KBM-7 (cell line): ENCODE measurements at regions not wholly inside any gene's neighbourhood (a gene's known extent, or its start where the extent isn't known, plus 50 kb on each side); places are given as distances from the start of the nearest gene placed in this dataset.
"Not testable (repeated sequence)": the region's sequence is repeated elsewhere in the genome, so short reads cannot be mapped to it uniquely, and the experiment has no call there.

Experiments
- DNase-seq: peaks from one replicate; pipeline ENCODE4 v3.0.0-alpha.2; 2015
- in situ Hi-C: fragments of 300-500 bp; cut with MboI; formaldehyde crosslinking; loops from 2 replicates; pipeline ENCODE4 v1.14.3; 2020; ENCODE audit warnings: low sequenced_read_pairs, low pct_unique_long_range_greater_than_20kb, mixed read lengths

DNA sequence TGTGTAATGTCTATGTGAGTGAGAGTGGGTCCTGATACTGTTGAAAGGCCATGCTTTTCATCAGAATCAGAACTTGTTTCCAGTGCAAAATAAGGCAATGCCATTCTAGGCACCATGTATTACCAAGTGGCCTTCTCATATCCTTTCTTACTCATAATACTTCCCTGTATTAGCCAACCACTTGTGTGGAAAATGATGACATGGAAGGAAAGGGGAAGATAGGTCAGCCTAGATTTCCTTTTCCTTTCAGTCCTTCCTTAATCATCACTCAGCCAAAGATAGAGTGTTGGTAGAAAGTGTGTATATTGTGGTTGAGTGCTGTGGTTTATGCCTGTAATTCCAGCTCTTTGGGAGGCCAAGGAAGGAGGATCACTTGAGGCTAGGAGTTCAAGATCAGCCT, 158.6 kb upstream of the PREP start:
- in situ Hi-C loops: no loop called here
- no peak for DNase-seq

DNA sequence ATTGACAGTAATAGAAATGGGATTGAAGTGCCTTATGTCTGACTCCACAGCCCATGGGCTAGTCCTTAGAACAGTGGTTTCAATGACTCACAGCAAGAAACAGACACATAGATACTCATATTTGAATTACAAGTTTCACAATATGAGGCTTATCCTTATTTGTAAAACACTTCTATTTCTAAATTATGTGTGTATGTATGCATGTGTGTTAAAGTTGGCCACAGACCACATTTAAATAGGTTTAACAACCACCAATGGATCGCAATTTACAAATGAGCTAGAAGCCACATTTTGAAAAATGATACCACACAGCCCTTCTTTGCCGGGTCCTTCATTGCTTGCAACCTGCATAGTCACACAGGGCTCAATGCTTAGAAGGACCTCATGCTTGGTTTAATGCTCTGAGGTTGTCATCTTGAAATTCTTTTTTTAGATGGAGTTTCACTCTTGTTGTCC, 157.8 kb upstream of the PREP start:
- no peak for DNase-seq

DNA sequence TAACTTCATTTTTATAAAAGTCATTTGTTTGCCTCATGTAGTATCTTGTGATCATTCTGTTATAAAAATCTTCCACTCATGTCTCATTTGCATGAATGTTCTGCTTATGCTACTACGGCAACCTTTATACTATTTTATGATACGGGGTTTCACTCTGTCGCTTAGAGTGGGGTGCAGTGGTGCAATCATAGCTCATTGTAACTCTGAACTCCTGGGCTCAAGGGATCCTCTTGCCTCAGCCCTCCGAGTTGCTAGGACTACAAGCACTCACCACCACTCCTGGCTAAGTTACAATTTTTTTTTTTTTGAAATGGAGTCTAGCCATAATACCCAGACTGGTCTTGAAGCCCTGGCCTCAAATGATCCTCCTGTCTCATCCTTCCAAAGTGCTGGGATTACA, 154.4 kb upstream of the PREP start:
- in situ Hi-C loops: no loop called here
- DNase-seq: no peak

More for the DNA sequence above, 157.8 kb upstream of the PREP start:
- in situ Hi-C loops: no loop called here

DNA sequence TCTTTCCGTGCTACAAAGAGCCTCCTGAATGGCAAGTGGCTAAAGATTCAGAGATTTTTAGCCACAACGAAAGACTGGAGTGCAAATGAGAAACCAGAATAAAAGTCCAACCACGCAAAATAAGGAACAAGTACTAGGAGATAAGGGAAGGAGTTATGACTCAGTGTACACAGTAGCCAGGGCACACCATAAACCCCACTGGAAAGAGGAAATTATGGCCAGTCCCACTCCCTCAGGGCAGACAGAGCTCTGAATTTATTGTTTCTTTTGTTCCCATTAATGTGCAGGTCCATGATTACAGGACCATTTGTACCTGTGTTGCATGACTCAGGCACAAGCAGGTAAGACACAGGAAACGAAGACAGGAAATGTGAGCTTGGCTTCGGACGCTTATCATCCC, 150.3 kb upstream of the PREP start:
- in situ Hi-C loops: no loop called here
- DNase-seq: peak; percentile 58

DNA sequence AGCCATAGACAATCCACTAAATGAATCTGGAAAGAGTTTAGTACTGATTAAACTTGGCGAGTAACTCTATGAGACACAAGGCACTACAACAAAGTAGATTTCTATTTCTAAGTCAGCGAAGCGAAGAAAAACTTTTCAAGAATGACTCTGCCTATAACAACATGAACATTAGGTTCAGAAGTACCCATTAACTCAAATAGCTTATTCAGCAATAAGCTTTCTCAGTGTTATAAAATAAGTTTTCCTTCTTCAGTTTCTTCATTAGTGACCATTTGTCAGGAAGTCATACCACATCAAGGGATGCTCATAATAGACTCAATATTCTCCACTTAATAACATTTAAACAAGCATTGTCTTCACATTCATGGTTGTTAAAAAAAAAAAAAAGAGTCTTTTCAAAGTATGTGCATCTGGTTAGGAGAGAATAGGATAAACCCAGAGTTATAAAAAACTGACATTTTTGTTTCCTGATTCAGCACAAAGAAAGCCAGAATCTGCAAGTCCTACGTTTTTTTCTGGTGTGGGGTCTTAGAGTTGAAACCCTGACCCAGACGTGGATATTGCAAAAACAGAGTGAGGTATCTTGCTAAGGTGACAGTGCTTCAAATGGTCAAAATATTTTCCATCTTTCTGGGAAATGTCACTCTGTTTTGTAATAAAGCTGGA, 148.2 kb upstream of the PREP start:
- DNase-seq: no peak
- in situ Hi-C loops: no loop called here

DNA sequence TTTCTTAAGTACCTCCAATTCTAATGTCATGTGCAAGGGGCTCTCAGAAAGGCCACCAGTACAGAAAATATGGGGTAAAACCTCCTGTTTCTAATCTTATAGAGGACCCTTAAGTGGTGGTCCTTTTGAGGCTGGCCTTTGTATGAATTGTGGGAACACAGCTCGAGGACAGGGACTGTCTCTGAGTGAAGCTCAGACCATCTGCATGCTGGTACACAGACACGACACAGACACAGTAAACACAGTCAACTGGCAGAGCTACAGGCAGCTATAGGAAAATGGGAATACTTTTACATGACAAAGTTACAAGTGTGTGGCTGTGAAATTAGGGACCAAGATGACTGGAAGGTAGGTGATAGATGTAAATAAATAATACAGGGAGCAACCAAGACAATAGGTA, 143.9 kb upstream of the PREP start:
- DNase-seq: no peak
- in situ Hi-C loops: no loop called here

DNA sequence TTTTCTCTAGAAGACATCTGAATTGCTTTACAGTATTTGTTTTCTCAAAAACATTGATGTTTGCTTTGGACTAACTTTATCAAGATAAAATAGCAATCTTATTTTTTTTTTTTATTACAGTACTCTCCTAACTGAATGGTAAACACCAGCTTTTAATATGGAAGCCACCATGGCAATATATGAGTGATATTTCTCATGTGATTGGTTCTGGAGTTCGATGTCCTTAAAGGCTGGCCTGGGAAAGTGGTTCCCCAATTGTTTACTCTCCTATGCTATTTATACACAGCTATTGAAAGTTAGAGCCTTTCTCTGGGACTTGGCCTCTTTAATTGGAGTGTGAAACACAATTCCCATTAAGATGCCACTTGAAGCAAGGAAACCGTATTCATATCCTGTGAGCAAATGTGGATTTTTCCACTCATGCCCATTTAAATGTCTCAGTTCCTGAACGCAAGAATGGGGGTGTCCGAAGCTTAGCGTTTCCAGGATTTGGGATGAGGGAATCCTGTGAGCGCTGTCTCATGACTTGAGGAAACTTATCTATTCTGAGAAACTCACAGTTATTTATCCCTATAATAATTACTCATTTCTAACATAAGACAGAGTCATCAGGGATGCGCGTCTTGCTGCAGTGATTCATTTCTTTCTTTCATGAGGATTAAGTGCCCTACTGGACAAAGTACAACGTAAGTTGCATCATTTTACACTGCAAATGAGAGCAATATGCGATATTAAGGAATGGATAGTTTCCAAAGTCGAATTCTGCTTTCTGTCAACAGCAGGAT, 143.3 kb upstream of the PREP start:
- no peak for DNase-seq
- in situ Hi-C loops: no loop called here

DNA sequence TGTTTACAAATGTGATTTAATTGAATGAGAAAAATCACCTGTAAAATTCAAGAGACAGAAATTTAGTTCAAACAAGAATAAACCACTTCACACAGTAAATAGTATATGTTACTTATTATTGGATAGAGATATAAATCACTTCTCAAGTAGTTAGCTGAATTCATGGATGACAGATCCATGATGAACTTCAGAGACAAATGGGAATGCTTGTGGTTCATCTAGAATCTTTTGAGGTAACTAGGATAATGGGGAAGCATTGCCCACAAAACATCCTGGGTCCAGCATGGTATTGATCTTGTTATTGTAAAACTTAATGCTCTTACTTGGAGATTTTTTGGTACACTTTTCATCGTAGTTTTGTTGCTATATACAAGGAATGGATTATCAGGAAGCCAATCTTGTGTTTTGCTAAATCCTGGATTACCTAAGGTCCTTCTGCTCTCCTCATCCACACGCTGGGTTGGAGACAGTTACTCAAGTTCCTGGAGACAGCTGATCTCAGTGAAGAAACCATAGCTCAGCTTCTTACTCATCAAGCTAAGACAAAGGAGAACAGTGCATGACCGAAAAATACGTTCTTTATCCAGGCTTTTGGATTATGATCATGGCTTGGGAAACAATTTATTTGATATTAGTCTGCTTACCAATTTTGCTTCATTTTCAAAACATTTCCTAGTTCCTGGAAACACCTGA, 142.5 kb upstream of the PREP start:
- in situ Hi-C loops: no loop called here

DNA sequence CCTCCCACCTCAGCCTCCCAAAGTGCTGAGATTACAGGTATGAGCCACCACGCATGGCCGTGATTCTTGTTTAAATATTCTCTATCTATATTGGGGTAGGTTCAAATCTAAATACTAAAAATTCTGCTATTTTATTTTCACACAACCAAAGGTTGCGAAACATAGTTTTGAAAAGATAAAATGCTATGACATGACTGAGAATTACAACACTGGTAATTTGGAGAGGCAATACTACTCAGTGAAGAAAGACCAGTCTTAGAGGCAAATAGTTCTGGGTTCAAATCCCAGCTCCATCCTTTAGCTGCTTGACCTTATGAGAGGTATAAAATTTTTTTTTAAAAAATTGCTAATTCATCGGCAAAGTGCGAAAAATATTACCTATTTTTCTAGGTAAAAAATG, 137.0 kb upstream of the PREP start:
- in situ Hi-C loops: no loop called here
- no peak for DNase-seq

More for the DNA sequence above, 142.5 kb upstream of the PREP start:
- no peak for DNase-seq

DNA sequence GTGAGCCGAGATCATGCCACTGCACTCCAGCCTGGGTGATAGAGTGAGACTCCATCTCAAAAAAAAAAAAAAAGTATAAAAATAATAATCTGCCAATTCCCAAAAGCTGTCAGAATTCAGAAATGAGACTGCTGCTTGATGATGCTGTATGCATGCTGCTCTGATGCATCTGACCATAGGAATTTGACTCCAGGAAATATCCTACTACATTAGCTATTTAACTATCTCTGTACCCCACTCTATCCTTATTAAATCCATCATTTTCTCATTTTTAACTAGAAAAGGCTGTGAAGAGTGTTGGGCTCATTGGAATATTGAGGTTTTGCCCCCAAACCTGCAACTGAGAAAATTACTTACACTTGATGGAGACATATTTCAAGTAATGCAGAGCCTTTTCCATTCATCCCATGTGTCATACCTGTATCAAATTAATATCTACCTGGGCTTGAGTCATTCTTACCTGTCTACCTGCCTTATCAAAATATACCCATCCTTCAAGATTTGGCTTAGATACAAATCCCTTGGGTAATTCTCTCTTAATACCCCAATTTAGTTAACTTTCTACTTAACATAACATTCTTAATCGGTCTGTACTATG, 135.2 kb upstream of the PREP start:
- in situ Hi-C loops: no loop called here
- DNase-seq: no peak

DNA sequence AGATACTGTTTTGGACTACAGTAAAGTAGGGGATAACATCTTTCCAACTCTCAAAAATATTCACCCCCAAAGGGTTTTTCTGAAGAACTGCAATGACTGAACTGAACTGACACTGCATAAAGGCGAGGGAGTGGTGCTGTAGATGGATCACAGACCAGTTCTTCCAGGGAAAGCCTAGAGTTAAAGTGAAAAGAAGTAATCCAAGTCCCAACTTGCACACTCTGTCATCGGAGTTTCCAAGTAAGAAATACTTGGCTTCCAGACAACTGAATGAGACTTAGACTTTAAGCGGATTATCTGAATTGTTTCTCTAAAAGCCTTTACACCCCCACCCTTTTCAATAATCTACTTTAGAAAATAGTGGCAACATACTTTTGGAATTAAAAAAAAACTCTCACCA, 134.1 kb upstream of the PREP start:
- no peak for DNase-seq
- in situ Hi-C loops: no loop called here

DNA sequence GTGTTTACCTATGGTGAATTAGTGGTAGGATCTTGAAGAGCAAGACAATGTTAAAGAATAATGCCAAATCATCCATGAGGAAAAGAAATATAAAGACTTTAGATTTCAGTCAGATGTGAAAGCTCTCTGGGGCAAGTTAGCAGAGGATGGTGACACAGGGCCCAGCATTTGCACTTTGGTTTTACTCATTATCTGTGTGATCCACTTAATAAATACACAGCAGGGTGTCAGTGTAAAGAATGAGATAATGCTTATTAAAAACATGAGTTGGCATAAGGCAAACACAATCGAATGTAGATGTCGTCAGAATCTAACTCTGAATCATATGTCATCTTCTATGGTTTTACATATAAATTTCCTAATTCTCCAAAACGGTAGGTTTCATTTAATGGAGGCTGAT, 130.4 kb upstream of the PREP start:
- in situ Hi-C loops: no loop called here
- no peak for DNase-seq

DNA sequence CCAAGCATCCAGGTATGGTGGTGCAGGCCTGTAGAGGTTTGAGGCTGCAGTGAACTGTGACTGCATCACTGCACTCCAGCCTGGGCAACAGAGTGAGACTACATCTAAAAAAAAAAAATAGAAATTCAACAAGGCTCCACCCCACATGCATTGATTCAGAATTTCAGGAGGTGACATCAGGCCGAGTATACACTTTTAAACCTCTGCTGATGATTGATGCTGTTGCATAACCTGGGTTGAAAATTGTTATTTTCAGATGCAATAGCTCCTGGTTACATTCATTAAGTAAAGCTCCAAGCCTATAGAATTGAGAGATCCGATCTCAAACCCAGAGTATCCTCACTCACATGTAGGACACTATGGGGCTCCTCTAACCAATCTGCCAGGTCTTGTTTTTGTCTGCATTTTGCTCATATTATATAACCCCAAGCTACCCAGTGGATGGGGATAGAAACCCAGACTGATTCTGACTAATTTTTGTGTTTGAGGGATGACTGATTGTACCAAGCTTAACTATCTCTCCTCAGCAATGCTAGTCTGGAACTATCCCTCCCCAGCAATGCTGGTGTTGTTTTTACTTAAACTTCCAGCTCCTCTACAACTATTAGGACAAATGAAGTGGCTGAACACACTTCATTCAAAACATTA, 123.5 kb upstream of the PREP start:
- no peak for DNase-seq
- in situ Hi-C loops: no loop called here

DNA sequence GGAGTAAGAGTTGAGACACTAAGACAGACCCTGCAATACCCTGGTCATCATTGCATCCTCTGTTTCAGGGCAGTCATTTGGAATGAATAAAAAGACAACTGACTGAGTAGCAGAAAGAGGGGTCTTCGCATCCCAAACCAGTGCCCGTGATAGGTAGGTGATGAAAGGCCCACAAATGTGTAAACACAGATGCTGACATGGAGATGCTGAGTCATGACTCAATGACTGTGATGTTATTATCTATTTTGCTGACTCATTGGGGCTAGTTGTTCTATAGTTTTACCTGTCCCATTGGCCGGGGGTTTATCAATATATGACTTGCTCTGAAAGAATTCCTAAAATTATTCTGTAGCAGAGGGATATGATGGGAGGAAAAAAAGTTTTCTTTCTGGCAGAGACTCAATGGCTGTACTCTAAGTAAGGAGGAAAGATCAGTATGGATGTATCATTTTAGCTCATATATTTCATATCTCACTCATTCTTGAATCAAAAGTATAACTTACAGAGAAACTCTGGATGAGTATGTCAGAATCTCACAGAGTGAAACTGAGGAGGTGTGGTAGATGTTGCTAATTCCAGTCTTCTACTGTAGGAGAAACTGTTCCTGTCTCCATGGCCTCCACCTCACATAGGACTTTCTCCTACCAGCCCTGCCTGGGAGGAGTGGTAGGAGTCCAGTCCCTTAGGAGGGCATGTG, 119.9 kb upstream of the PREP start:
- in situ Hi-C loops: no loop called here
- DNase-seq: no peak

DNA sequence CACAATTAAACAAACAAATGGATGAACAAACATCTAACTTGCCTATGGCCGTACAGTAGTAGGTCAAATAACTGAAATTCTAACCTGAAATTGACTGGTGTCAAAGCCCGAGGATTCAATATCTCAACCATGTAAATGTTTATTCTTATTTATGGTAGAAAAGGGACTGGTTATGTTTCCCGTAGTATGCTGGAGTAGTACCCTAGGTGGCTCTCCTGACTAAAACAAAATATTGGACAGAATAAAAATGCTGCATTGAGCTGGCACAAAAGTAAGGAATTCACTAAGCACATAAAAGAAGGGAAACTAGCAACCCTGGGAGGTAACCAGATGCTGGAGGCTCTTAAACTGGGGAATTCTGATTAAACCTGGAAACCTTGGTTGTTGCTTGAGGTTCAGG, 117.1 kb upstream of the PREP start:
- in situ Hi-C loops: no loop called here
- DNase-seq: no peak

DNA sequence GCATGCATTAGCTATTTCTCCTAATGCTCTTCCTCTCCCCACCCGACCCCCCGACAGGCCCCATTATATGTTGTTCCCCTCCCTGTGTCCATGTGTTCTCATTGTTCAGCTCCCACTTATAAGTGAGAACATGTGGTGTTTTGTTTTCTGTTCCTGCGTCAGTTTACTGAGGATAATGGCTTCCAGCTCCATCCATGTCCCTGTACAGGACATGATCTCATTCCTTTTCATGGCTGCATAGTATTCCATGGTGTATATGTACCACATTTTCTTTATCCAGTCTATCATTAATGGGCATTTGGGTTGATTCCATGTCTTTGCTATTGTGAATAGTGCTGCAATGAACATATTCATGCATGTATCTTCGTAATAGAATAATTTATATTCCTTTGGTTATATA, 116.1 kb upstream of the PREP start:
- in situ Hi-C loops, DNase-seq: not testable (repeated sequence)

DNA sequence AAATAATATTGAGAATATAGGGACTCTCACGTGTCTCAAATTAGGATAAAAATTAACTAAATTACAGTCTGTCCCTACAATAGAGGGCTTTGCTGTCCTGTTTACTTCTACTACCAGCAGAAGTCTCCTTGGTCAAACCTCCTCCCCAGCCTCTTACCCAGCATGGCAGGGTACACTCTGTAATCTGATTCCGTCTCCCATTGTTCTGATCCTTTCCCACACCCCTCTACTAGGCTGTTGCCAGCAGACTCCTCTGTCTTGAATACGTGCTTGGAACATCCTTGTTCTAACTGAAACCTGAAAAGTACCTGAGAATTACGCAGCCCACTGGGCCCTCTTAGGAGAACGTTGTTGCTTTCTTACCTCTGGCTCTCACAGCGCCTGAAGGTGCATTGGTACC, 112.2 kb upstream of the PREP start:
- in situ Hi-C loops: no loop called here

DNA sequence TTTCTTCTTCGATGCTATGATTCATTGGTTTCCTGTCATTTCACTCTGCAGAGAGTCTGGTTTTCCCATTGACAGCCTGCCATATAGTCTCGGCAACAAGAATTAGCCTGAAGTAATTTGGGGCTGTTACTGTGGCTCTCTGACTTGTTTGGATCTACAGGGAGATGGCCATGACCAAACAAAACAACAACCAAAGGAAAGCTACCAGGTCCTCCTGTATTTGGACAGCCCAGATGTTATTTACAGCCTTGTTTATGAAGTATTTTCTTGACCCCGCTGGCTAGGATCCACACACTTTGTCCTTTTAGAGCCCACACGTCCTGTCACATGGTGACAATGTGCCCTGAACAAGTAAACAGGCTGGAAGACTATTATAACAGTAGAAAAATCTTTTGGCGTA, 111.4 kb upstream of the PREP start:
- in situ Hi-C loops: no loop called here
- DNase-seq: no peak

More for the DNA sequence above, 112.2 kb upstream of the PREP start:
- no peak for DNase-seq

DNA sequence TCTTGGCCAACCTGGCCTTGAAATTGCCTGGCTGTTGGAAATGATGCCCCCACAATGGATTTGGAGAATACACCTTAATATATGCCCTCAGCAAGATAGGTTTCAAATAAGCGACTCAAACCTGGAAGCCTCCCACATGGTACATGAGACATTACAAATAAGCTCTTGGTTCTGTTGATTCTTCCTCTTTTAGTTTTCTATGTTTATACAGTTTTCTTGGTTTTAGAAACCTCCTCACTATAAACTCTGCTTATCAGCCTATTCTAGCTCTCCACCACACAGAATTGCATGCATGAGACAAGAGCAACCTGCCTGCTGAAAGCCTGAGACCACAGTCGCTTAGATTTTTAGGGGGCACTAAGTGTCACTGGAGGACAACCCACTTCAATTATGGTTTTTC, 108.8 kb upstream of the PREP start:
- no peak for DNase-seq
- in situ Hi-C loops: no loop called here
